DMS79 (cell line): ENCODE measurements at regions not wholly inside any gene's neighbourhood (a gene's known extent, or its start where the extent isn't known, plus 50 kb on each side); places are given as distances from the start of the nearest gene placed in this dataset.

Source experiments
- DNase-seq: peaks from one replicate; lab custom pipeline; 2025; lab: John Stamatoyannopoulos, UW

DNA sequence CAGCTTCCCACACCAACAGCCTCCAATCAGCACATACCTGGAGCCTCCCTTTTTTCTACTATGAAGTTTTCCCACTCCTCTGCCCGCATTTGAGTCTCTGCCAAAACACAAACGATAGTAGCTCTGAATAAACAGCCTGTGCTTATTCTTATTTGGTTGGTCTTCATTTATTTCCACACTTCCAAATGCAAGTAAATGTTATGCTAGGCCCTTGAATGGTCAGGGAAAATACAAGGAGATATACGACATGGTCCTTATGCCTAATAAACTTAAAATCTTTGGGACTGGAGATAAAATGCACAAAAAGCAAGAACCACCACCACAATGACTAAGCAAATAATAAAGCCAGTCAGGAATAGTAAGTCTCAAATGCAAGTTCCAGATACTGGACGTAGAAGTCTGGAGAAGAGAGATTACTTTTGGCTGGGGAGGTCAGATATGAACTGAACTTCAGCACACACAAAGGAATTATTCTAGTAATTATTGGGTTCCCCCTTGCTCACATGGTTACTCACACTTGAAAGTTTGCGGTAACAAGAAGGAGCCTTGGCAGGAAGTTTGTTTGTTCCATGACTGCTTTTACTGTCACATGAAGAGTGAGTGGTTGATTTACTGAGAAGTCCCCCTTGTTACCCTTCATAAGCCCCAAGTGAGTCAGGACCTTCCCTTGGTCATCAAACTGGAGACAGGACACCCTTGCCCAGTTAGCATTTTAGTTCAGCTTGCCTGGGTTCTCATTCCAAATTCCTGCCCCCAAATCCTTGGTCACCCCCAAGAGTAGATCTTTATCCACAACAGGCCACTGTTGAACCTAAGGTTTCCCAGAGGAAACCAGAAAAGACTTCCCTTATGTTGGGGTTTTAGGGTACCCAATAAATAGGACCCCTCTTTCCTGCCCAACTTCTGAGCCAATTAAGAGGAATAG, 511.2 kb upstream of the JARID2 start:
- DNase-seq: no peak

DNA sequence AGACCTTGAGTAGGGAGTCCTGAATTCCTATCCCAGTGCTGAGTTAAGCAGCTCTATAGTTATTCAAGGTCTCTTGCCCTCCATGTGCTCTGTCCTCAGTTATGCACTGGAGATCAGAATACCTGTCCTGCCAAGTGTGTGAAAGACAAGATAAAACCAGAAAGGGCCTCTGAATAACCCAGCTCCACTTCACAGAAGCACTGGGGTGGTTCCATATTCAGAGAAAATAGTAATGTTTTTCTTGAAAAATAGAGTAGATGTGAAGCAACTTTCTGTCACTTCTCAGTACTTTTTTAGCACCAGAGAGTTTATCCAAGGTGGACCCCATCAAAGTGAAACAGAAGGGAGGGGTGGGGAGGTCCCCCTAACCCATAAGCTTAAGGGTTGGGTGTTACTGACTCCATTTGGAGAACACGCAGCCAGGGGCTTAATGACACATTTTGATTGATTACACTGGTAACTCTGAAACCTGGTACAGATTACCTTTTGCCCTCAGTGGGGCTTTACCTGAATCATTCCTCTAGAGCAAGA, 509.8 kb upstream of the JARID2 start:
- no peak for DNase-seq

DNA sequence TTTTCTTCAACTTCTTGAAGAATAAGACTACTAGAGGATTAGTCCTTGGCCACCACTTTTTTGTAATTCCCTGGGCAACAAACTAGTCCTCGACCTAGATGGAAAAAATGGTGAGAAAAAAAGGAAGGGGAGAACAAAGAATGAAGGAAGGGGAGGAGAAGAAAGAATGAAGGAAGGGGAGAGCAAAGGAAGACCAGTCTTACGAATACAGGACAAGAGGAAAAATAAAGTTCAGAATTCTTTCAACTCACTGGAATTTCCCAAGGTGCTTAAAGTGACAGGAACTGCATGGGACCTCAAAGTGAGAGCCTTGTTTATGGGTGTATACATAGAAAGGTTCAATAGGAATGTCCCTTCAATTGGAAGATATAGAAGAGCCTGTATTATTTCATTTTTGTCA, 509.3 kb upstream of the JARID2 start:
- DNase-seq: no peak

DNA sequence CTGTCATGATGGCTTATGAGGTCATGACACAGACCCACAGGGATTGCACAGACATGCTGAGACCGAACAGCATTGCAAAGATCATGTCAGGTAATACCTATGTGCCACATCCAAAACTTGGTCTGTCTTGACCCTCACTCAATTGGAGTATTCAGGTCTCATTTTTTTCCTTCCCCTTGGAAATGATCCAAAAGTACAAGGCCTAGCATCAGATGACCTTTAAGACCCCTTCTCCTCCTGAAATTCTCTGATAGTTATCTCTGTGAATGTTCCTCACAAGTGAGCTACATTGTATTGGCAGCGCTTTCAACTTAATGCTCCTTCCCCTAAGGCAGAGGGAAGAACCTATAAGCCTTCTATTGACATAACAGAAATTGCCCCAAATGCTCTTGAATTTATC, 507.4 kb upstream of the JARID2 start:
- no peak for DNase-seq

DNA sequence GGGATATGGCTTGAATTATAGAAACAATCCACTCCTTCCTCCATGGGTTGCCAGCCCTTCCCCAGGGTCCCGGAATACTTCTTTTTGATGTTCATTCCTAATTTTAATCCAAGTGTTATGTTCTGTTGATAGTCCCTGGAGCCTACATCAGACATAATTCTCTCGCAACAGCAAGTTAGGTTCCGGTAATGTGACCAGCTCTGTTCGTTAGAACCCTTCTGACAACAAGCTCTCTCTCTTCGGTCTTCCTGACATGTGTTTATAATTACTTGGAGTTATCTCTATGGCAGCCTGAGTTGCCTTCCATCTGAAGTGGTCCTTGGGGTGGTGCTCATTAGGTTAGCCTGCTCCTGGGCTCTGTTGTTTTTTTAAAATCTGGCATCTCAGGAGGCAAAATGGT, 506.9 kb upstream of the JARID2 start:
- DNase-seq: no peak

DNA sequence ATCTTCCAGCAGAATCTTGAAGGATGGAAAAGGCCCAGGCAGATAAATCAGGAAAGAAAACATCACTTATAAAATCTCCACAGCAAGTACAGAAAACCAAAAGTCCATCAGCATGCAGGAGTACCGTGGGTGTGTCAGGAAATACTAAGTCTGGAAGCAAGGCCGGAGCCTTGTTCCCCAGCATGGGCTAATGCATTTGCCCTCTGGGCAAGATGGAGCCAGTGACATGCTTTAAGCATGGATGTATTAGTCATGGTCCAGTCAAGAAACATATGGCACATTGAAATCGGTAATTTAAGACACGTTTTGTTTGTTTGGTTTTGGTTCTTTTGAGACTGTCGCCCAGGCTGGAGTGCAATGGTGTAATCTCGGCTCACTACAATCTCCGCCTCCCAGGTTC, 506.0 kb upstream of the JARID2 start:
- no peak for DNase-seq

DNA sequence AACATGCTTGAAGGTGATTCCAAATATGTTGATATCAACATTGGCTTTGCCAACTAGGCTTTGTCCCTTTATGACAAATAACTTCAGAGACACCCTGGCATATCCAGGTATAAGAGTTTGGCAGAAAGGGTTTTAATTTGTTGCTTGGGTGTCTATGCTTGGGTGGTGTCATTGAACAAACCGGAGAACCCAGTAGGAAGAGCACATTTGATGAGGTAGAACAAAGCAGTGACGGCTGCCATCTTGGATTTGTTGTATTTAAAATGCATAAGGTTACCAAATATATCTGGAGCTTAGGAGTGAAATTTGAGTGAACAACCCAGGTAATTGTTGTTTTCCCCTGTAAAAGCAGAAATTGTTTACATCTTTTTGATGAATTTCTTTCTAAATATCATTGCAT, 503.7 kb upstream of the JARID2 start:
- no peak for DNase-seq

DNA sequence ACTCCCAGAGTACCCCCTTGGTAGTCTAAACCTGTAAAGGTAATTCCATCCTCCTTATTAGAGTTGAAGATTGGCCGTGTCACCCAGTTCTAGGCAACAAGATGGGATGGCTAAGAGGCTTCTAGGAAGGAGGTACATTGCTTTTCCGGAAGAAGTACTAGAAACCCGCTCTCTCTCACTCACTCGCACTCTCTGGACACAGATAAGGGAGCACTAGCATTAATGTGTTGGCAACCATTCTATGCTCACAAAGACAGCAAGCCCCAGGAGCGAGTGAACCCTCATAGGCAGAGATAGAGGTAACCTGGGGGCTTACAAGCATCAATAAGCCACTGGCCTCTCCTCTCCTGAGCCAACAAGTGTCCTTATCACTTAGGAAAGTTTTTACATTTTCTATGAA, 503.2 kb upstream of the JARID2 start:
- no peak for DNase-seq

DNA sequence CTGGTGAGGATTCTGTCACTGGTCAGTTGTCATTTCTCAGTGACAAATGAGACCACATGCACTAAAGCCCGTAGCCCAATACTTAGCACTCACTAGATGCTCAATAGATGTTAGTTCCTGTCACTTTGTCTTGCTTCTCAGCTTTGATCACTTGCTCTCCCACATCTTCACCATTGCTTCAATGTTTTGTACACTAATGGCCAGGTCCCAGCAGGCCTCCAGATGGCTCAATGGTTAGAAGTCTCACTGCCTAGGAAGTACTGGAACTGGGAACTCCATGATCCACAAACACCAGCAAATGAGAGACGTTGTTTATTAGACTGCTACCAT, 502.8 kb upstream of the JARID2 start:
- no peak for DNase-seq

DNA sequence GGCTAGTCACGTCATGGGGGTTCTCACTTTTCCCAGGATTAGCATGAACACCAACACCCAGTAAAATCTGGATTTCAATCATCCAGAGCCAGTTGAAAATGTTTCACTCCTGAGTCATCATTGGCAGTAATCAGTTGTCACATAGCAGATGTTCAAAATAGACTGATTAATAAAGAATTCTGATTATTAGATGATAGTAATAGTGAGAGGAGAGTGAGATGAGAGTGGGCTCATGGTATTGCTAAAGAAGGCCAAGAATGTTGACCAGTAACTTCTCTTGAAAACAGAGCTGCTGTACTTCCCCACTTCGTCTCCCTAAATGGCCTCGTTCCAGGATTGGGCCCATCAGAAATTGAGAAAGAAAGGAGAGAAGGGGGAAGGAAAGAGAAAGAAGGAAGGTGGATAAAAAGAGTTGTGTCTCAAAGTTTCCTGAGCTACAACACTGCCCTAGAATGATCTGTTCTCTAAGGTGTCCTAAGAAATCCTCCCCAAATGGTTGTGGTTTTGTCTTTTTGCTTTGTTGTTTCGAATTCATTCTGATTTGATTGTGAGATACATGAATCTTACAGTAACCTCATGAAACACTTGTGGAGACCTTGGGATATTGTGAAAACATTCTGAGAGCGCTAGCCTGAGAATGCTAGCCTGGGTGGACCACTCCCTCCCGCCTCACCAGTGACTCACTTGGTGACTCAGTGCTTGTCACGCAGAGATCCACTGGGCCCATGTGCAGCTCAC, 502.2 kb upstream of the JARID2 start:
- DNase-seq: no peak

DNA sequence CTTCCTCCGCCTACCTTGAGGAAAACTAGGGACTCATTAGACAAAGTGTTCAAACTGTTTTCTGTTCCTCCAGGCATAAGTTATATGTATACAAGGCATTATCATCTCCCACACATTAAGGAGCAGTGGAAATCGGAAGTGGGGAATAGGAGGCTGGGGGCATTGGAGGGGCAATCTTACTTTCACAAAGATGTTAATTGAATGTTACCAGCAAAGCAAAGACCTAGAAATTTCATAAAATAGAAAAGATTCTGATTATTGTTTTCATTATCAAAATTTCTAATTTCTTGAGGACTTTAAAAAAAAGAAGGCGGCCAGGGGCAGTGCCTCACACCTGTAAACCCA, 501.7 kb upstream of the JARID2 start:
- no peak for DNase-seq

DNA sequence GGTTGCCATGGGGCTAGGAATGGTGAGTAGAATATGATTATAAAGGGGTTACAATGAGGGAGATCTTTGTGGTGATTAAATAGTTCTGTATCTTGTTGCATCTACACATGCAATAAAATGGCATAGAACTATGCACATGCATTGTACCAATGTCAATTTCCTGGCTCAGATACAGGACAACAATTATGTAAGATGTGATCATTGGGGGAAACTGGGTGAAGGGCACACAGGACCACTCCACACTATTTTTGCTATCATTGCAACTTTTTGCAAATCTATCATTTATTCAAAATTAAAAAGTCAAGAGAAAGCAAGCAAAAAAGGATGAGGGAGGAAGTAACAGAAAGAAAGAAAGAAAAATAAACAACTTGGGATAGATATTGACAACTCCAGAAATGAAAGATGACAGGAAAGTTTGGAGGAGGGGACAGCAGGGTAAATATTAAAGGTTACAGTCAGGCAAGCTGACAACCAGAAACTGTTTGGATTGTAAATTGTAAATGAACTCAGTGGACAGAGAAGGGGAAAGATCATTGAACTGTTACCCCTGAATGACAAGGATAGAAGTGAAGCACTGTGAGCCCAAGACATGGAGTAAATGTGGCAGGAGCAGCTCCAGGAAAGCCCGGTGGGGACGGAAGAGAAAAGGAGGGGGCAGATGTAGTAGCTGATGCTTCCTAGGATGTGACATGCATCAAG, 499.6 kb upstream of the JARID2 start:
- no peak for DNase-seq

DNA sequence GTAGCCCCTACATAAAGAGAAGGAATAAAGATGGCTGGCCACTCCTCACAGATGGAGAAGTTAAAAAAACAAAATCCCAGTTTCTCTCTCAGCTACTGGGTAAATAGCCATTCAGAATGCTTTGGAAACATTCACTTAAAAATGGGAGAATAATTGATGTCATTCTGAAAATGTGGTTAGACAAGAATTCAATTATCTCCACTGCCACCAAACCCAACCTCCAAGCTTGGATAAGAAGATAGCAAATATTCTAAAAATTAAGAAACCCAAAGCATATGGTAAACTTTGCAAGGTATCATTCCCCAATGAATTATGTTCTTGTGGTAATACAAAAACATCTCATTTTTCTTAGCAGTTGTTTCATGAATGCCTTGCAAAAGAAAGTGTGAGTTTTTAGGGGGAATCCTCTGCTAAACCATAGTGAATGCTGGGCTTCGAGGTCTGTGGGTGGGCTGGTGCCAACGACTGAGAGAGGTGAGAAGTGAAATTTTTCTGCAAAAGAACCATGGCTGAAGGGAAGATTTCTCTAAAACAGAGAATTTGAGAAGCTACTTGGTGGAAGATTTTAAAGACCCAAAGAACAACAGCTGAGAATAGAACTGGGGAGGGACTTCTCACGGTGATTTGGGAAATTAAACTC, 497.9 kb upstream of the JARID2 start:
- no peak for DNase-seq

DNA sequence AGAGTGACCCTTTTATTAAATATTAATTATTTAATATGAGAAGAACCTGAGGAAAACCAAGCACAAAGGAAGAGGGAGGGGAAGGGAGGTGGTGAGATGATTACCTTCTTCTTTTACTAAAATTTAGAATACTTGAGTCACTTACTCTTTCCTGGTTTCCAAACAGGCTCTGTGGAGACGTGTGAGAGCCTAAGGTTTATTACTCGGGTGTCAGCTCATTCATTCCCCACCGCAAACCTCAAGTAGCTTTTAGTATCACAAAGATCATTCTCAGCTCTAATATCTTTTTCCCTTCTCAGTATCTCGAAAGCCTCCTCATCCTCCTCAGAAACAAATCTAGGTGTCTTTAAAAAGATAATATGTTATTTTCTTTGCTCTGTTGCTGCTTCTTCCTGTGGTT, 497.2 kb upstream of the JARID2 start:
- no peak for DNase-seq

DNA sequence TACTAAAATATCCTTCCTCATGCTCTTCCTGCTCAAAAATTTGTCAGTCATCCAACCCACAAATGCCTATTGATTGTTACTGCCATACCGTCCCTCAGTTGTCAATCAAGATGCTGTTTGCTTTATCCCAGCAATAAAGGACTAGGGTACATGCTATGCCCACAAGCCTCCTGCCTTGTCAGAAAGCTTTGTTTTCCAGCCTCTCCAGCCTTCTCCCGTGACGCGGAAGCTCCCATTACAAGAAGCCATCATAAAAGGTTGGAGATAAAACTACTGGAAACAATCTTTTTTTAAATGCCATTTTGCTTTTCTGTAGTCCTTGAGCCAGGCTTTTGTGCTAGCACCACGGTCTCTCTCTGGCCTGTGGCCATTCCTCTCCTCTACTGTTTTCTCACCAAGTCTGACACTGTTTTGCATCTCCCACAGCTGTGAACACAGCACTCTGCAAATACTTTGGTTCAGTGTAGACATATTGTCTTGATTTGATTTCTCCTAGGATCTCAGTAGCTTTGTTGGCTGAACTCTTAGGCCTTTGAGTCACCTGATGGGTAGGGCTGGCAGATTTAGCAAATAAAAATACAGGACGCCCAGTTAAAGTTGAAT, 495.7 kb upstream of the JARID2 start:
- DNase-seq: no peak

DNA sequence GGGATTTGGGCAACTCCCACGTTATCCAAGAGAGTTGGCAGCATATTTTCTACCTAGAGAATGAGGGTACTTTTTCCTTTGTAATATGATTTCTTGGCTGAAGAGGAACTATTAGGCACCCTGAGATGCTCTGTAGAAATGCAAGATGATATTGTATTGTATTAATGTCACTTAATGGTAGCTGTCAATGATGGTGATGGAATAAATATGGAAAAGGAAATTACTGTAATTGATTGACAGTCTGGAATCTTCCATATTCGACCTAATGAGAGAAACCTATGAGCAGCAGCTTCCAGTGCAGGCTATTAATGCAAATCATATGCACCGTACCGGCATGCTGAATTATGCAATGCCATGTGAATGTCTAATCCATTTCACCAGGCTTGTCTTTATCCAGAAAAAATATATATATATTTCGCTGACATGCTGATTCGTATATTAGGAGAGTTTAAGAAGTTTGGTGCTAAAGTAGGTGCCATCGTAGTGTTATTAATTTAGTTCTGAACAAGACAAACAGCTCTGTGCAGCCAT, 494.2 kb upstream of the JARID2 start:
- DNase-seq: no peak

DNA sequence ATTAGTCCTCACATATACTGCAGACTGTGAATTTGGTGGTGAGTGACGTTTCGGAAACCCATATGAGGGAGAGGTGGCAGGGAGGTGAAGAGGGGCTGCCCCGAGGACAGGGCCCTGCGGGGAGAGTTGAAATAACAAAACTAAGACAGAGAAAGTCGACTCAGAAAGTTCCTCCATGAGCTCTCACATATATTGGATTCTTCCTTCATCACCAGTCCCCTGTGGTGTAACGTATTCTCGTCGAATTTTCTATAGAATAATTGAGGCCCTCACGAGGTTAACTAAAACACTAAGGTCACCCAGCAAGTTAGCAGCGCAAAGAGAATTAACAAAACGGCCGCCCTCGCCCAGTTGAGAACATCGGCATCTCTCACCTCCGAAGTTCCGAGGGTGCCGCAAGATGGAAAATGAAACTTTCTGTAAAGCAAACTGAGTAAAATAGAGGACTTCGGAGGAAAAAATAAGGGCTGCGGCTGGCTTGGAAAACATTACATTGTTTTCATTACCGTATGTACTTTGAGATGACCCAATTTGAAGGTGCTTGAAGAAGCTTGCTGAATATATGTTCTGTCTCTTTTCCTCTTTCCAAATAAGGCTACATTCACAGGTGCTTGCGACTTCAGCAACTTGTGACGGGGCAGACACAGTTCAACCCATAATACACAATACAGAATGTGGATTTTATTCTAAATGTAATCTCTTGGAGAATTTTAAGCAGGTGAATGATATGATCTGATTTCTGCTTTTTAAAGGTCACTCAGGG, 490.9 kb upstream of the JARID2 start:
- DNase-seq: no peak

DNA sequence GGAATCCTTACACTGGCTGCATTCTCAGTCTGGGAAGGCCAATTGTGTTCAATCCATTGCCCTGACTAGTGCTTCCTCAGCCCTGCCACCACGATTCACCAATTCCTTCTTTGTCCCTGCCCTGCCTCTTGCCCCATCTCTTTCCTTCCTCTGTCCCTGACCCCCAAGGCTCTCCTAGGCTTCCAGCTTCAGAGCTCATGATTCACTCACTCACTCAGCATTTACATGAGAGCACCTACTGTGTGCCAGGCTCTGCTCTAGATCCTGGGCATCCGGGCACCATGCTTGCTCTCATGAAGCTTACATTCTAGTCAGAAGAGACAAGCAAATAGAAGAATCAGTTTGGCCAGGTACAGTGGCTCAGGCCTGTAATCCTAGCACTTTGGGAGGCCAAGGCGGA, 489.5 kb upstream of the JARID2 start:
- no peak for DNase-seq

DNA sequence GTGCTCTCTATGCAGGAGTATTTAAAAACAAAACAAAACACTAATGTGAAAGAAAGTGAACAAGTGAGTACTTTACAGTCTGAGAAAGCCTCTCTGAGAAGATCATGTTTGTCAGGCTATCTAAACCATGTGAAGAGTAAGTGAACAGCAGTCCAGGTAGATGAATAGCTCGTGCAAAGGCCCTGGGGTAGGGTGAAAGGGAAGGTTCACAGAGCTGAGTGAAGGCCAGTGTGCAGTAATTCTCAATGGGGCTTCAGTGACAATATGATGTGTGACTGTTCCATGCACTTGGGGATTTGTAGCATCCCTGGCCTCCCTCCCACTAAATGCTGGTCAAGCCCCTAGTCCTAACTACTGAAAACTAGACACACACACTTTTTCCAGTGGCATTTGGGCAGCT, 488.9 kb upstream of the JARID2 start:
- no peak for DNase-seq

DNA sequence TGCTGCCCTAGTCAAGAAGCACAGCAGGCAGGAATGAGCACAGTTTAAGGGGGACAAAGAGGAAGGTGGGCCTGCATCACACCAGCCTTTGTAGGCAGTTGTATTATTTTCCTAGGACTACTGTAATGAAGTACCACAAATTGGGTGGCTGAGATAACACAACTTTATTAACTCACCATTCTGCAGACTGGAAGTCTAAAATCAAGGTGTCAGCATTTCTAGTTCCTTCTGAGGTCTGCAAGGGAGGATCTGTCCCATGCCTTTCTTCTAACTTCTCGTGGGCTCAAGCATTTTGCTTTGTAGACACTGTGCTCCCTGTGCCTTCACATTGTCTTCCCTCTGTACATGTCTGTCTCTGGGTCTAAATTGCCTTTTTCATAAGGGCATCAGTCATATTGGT, 488.5 kb upstream of the JARID2 start:
- DNase-seq: no peak
